ENCODE measurements at regions not wholly inside any gene's neighbourhood (a gene's known extent, or its start where the extent isn't known, plus 50 kb on each side); places are given as distances from the start of the nearest gene placed in this dataset.

- TF ChIP-seq CTCF (IDR thresholded peaks at IDR 0.05) (no peak), POLR2A (IDR thresholded peaks at IDR 0.05) (no peak), POLR2AphosphoS5 (IDR thresholded peaks at IDR 0.05) (no peak), EP300 (IDR thresholded peaks at IDR 0.05) (no peak)
These were observed 317.6 kb downstream of the PLA2G4A start for GRCh38 chr1:187146388-187146787.

Data from sigmoid colon (tissue), 4 donors.